ENCODE measurements at regions not wholly inside any gene's neighbourhood (a gene's known extent, or its start where the extent isn't known, plus 50 kb on each side); places are given as distances from the start of the nearest gene placed in this dataset.
A peak's percentile ranks its signal among the peaks of the same experiment; 100 is the strongest.
"Not testable (repeated sequence)": the region's sequence is repeated elsewhere in the genome, so short reads cannot be mapped to it uniquely, and the experiment has no call there.

GRCh38 chr22:19603346-19603745 lies 79.1 kb upstream of the CLDN5 start:
- DNase-seq = not testable (repeated sequence)

- DNase-seq = no peak
These were observed 79.6 kb upstream of the CLDN5 start for GRCh38 chr22:19603767-19604166.

- no peak for DNase-seq
These were observed 80.6 kb upstream of the CLDN5 start for GRCh38 chr22:19604711-19605268.

- no peak for DNase-seq
These were observed 81.5 kb upstream of the CLDN5 start for GRCh38 chr22:19605508-19606331.

GRCh38 chr22:19606332-19607191 lies 82.4 kb upstream of the CLDN5 start:
- DNase-seq = no peak

- DNase-seq = peak; percentile 90
These were observed 83.2 kb upstream of the CLDN5 start for GRCh38 chr22:19607192-19608002.

- DNase-seq = no peak
These were observed 83.9 kb upstream of the CLDN5 start for GRCh38 chr22:19608003-19608690.

GRCh38 chr22:19609753-19610152 lies 85.5 kb upstream of the CLDN5 start:
- DNase-seq = not testable (repeated sequence)

- no peak for DNase-seq
These were observed 86.5 kb upstream of the CLDN5 start for GRCh38 chr22:19610518-19611253.

GRCh38 chr22:19611590-19611989 lies 87.4 kb upstream of the CLDN5 start:
- DNase-seq = no peak

- DNase-seq = no peak
These were observed 88.8 kb upstream of the CLDN5 start for GRCh38 chr22:19612866-19613572.

- DNase-seq = no peak
These were observed 90.3 kb upstream of the CLDN5 start for GRCh38 chr22:19614536-19614863.

- peak; percentile 35 for DNase-seq
These were observed 90.8 kb upstream of the CLDN5 start for GRCh38 chr22:19615001-19615461.

- no peak for DNase-seq
These were observed 91.8 kb upstream of the CLDN5 start for GRCh38 chr22:19615867-19616581.

GRCh38 chr22:19619144-19620009 lies 94.9 kb upstream of the SEPTIN5 start:
- DNase-seq = peak; percentile 43

GRCh38 chr22:19620742-19621371 lies 93.4 kb upstream of the SEPTIN5 start:
- DNase-seq = no peak

GRCh38 chr22:19621373-19622060 lies 92.8 kb upstream of the SEPTIN5 start:
- no peak for DNase-seq

GRCh38 chr22:19622061-19622441 lies 92.3 kb upstream of the SEPTIN5 start:
- DNase-seq = no peak

Data from NCI-H146 (cell line).